Astrocyte of the spinal cord (primary cell): ENCODE measurements at regions not wholly inside any gene's neighbourhood (a gene's known extent, or its start where the extent isn't known, plus 50 kb on each side); places are given as distances from the start of the nearest gene placed in this dataset.

Experiments used
- DNase-seq: peaks from one replicate; pipeline ENCODE4 v3.0.0; 2011; ENCODE audit warnings: low read depth, low spot score
- H3K4me3 ChIP-seq: 2 replicates; pipeline ENCODE4 v1.5.1; 2011; ENCODE audit warnings: low read depth, mild to moderate bottlenecking, low read length, moderate library complexity
- in situ Hi-C: cut with HindIII; loops from 2 replicates; pipeline ENCODE4 v1.10.0; 2017; ENCODE audit warnings: low sequenced_read_pairs
- TF ChIP-seq, protein P1 (sequence below): IDR thresholded peaks from 2 replicates; pipeline ENCODE4 v1.5.1; 2012; ENCODE audit warnings: low read depth, mild to moderate bottlenecking, low read length, inconsistent platforms

GRCh38 chrX:141982296-141982695 lies 78.6 kb downstream of the MAGEC1 start:
- TF ChIP-seq, protein P1, sequence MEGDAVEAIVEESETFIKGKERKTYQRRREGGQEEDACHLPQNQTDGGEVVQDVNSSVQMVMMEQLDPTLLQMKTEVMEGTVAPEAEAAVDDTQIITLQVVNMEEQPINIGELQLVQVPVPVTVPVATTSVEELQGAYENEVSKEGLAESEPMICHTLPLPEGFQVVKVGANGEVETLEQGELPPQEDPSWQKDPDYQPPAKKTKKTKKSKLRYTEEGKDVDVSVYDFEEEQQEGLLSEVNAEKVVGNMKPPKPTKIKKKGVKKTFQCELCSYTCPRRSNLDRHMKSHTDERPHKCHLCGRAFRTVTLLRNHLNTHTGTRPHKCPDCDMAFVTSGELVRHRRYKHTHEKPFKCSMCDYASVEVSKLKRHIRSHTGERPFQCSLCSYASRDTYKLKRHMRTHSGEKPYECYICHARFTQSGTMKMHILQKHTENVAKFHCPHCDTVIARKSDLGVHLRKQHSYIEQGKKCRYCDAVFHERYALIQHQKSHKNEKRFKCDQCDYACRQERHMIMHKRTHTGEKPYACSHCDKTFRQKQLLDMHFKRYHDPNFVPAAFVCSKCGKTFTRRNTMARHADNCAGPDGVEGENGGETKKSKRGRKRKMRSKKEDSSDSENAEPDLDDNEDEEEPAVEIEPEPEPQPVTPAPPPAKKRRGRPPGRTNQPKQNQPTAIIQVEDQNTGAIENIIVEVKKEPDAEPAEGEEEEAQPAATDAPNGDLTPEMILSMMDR: no peak
- no peak for DNase-seq
- H3K4me3 ChIP-seq: no peak overlapping the region
- in situ Hi-C loops: no loop called here

DNA sequence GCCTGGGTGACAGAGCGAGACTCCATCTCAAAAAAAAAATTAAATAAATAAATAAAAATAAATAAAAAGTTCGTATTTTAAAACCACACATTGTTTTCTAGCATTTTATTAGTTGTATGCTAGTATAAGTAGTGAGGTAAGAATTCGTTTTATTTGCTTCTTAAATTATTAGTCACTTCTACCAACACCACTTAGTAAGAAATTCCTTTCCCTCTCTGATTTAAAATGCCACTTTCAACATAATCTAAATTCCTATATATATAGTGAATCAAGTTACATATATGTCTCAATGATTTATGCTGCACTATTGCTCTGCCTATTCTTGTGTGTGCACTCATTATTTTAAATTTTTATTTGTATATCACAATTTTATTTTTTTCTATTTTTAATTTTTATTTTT lies 72.1 kb downstream of the MAGEC1 start:
- no peak overlapping the region for H3K4me3 ChIP-seq
- TF ChIP-seq, protein P1: no peak
- in situ Hi-C loops: no loop called here
- DNase-seq: no peak

DNA sequence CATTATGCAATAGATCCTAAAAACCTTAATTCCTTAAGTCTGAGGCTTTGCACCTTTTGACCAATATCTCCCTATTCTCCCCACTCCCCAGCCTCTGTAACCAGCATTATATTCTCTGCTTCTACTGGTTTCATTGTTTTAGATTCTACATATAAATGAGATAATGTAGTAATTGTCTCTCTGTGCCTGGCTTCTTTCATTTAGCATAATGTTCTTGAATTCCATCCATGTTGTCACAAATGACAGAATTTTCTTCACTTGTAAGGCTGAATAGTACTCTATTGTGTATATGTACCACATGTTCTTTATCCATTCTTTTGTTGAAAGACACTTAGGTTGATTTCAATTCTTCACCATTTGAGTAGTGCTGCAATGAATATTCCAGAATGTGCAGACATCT lies 66.0 kb downstream of the MAGEC1 start:
- no peak overlapping the region for H3K4me3 ChIP-seq
- in situ Hi-C loops: no loop called here
- DNase-seq: no peak
- TF ChIP-seq, protein P1: no peak

DNA sequence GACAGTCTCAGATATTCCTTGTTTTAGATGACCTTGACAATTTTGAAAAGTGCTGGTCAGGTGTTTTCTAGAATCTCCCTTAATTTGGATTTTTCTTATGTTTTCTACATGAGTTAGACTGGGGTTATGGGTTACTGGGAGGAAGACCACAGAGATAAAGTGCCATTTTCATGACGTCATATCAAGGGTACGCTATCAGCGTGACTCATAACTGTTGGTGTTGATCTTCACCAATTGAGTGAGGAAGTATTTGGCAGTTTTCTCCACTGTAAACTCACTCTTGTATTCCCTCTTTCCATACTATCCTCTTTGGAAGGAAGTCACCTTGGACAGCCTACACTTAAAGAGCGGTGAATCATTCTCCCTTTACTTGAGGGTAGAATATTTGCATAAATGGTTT lies 56.9 kb downstream of the MAGEC1 start:
- in situ Hi-C loops: no loop called here
- DNase-seq: no peak
- H3K4me3 ChIP-seq: no peak overlapping the region
- TF ChIP-seq, protein P1: no peak
